ENCODE measurements at regions not wholly inside any gene's neighbourhood (a gene's known extent, or its start where the extent isn't known, plus 50 kb on each side); places are given as distances from the start of the nearest gene placed in this dataset.

DNA sequence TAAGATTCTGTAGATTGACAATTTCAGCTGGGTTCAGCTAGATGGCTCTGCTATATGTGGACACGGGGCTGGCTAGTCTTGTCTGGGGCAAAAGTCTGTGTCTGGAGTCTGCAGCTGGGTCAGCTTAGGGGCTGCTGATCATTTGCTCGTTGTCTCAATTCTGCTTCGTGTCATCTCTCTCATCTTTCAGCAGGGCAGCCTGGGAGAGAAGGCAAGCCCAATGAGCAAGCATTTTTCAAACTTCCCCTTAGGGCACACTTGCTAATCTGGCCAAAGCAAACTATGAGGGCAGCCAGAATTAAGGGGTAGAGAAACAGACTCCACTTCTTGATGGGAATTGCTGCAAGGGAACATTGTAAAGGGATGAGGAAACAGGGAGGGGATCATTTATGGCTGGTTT lies 462.6 kb downstream of the SLC4A3 start:
- no peak overlapping the region for H3K4me3 ChIP-seq (replicated peaks; ENCODE audit: low read depth, low read length)
- no peak for DNase-seq (ENCODE audit: low read depth)
- no peak for TF ChIP-seq CTCF (IDR thresholded peaks at IDR 0.05; ENCODE audit: low read length, missing control alignments)

- no peak overlapping the region for H3K4me3 ChIP-seq (replicated peaks; ENCODE audit: low read depth, low read length)
- TF ChIP-seq CTCF (IDR thresholded peaks at IDR 0.05; ENCODE audit: low read length, missing control alignments): no peak
- DNase-seq (ENCODE audit: low read depth): no peak
Measured at GRCh38 chr2:220096406-220096805, 469.0 kb downstream of the SLC4A3 start.

DNA sequence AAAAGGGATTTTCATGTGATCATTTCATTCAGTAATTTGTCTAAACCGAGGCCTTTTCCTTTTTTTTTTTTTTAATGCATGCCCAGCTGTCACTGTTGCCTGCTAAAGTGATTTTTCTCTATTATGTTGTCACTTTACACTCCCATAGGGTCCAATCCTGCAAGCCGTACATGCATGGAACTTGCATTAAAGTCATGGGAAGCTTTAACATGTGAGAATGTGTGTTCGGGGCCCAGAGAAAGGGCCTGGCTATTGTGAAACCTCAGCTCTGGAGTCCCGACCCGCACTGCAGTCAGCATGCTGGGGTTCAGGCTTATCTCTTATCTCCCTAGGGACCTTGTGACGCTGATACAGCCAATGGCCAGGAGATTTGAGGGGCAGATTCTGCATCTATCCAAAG lies 474.6 kb downstream of the SLC4A3 start:
- TF ChIP-seq CTCF (IDR thresholded peaks at IDR 0.05; ENCODE audit: low read length, missing control alignments): no peak
- no peak overlapping the region for H3K4me3 ChIP-seq (replicated peaks; ENCODE audit: low read depth, low read length)
- no peak for DNase-seq (ENCODE audit: low read depth)

- H3K4me3 ChIP-seq (replicated peaks; ENCODE audit: low read depth, low read length): no peak overlapping the region
- no peak for TF ChIP-seq CTCF (IDR thresholded peaks at IDR 0.05; ENCODE audit: low read length, missing control alignments)
- DNase-seq (ENCODE audit: low read depth): no peak
Measured at GRCh38 chr2:220103596-220103995, 476.2 kb downstream of the SLC4A3 start.

DNA sequence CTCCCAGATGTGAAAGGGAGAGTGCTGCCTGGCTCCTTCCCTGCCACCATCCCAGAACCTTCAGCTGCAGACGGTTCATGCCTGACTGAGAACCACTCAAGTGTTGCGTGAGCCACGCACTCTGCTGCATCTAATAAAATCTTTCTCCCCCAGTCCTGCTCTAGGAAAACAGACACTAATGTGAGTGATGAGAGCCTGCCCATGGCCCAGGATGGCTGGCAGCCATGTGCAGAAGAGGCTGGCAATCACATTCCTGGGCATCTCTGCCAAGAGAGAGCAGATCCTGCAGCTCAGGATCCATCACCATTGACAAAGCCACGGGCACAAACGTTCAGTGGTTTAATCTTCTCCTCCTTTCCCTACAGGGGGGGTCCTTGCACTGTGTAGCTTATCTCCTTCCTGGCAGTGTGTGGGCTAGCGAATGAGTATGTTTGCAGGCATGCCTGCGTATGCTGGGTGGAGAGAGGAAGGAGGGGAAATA lies 477.5 kb downstream of the SLC4A3 start:
- peak; percentile 87 for DNase-seq (ENCODE audit: low read depth)
- TF ChIP-seq CTCF (IDR thresholded peaks at IDR 0.05; ENCODE audit: low read length, missing control alignments): peak; percentile 67
- H3K4me3 ChIP-seq (replicated peaks; ENCODE audit: low read depth, low read length): no peak overlapping the region

GRCh38 chr2:220106065-220106464 lies 478.6 kb downstream of the SLC4A3 start:
- no peak for TF ChIP-seq CTCF (IDR thresholded peaks at IDR 0.05; ENCODE audit: low read length, missing control alignments)
- DNase-seq (ENCODE audit: low read depth): no peak
- H3K4me3 ChIP-seq (replicated peaks; ENCODE audit: low read depth, low read length): no peak overlapping the region

GRCh38 chr2:220107380-220107791 lies 480.0 kb downstream of the SLC4A3 start:
- no peak overlapping the region for H3K4me3 ChIP-seq (replicated peaks; ENCODE audit: low read depth, low read length)
- TF ChIP-seq CTCF (IDR thresholded peaks at IDR 0.05; ENCODE audit: low read length, missing control alignments): no peak
- no peak for DNase-seq (ENCODE audit: low read depth)
